CD14-positive monocyte (primary cell): ENCODE measurements at regions not wholly inside any gene's neighbourhood (a gene's known extent, or its start where the extent isn't known, plus 50 kb on each side); places are given as distances from the start of the nearest gene placed in this dataset.

Source experiments
- DNase-seq, 3 donors: peaks; one replicate each; pipeline ENCODE4 v3.0.0-alpha.2; 2011 to 2022
- H2AFZ ChIP-seq: 2 replicates; pipeline ENCODE4 v1.6.0; 2012; ENCODE audit warnings: mild to moderate bottlenecking, low read depth, low read length, inconsistent platforms; ENCODE audit not compliant: insufficient read depth, poor library complexity, severe bottlenecking
- H3K27ac ChIP-seq, 2 donors: 1 replicate in 1 of 2; 2 replicates in 1 of 2; pipeline ENCODE4 v1.5.1; 2012 to 2013; ENCODE audit warnings: low read length in 2 of 2, control low read depth in 1 of 2, inconsistent platforms in 1 of 2, low read depth in 1 of 2, mild to moderate bottlenecking in 1 of 2
- H3K27me3 ChIP-seq, 2 donors: one replicate each; pipeline versions ENCODE4 v1.6.0 to v1.6.1; 2011 to 2013; ENCODE audit warnings: low read length in 2 of 2; ENCODE audit not compliant: control insufficient read depth in 2 of 2, insufficient read depth in 2 of 2
- H3K36me3 ChIP-seq, 2 donors: replicated peaks in 1 of 2; 1 replicate in 1 of 2; 2 replicates in 1 of 2; pipeline versions ENCODE4 v1.5.1 to v1.6.1; 2012 to 2013; ENCODE audit warnings: low read length in 2 of 2, control low read depth in 1 of 2, inconsistent platforms in 1 of 2, mild to moderate bottlenecking in 1 of 2; ENCODE audit not compliant: insufficient read depth in 2 of 2, control insufficient read depth in 1 of 2
- H3K4me1 ChIP-seq, 2 donors: 1 replicate in 1 of 2; 2 replicates in 1 of 2; pipeline versions ENCODE4 v1.5.1 to v1.6.1; 2012 to 2013; ENCODE audit warnings: low read length in 2 of 2, control low read depth in 1 of 2, inconsistent platforms in 1 of 2, mild to moderate bottlenecking in 1 of 2, moderate library complexity in 1 of 2; ENCODE audit not compliant: insufficient read depth in 2 of 2, control insufficient read depth in 1 of 2
- H3K4me2 ChIP-seq: replicated peaks from 2 replicates; pipeline ENCODE3; 2012; ENCODE audit warnings: low read length, moderate library complexity, mild to moderate bottlenecking; ENCODE audit not compliant: poor library complexity, severe bottlenecking; ENCODE audit errors: extremely low read depth
- H3K4me3 ChIP-seq, 3 experiments: fragments of 200-600 bp in 1 of 3; sonication (generic) in 1 of 3; replicated peaks in 1 of 3; 1 replicate in 2 of 3; 2 replicates in 1 of 3; pipeline ENCODE4 v1.5.1; 2011 to 2013; ENCODE audit warnings: low read length in 3 of 3, mild to moderate bottlenecking in 3 of 3, control low read depth in 2 of 3, low read depth in 2 of 3, inconsistent platforms in 1 of 3, moderate library complexity in 1 of 3
- H3K79me2 ChIP-seq: 2 replicates; pipeline ENCODE4 v1.6.0; 2012; ENCODE audit warnings: mild to moderate bottlenecking, control low read depth, inconsistent platforms, low read length, moderate library complexity; ENCODE audit not compliant: insufficient read depth
- H3K9ac ChIP-seq: 2 replicates; pipeline ENCODE4 v1.6.0; 2017; ENCODE audit warnings: low read length, mild to moderate bottlenecking; ENCODE audit not compliant: insufficient read depth, poor library complexity, severe bottlenecking
- H3K9me3 ChIP-seq, 2 donors: replicated peaks in 1 of 2; 1 replicate in 1 of 2; 2 replicates in 1 of 2; pipeline versions ENCODE4 v1.5.1 to v1.6.1; 2012 to 2013; ENCODE audit warnings: low read length in 2 of 2, control low read depth in 1 of 2; ENCODE audit not compliant: control insufficient read depth in 1 of 2, insufficient read depth in 1 of 2
- H4K20me1 ChIP-seq: 2 replicates; pipeline ENCODE4 v1.6.0; 2012; ENCODE audit warnings: mild to moderate bottlenecking, low read length, control low read depth, moderate library complexity; ENCODE audit not compliant: insufficient read depth
- H3K27ac Mint-ChIP-seq, 7 donors: one replicate each; pipeline ENCODE4 v1.8.0; 2020; ENCODE audit warnings: mild to moderate bottlenecking in 7 of 7, mixed read lengths in 7 of 7, moderate library complexity in 6 of 7, inconsistent platforms in 2 of 7
- H3K27me3 Mint-ChIP-seq, 3 donors: one replicate each; pipeline ENCODE4 v1.8.0; 2021 to 2022; ENCODE audit warnings: low read depth in 3 of 3, mild to moderate bottlenecking in 3 of 3, mixed read lengths in 3 of 3, moderate library complexity in 3 of 3, inconsistent platforms in 1 of 3
- H3K36me3 Mint-ChIP-seq, 2 donors: one replicate each; pipeline ENCODE4 v1.8.0; 2020; ENCODE audit warnings: mixed read lengths in 2 of 2, inconsistent platforms in 1 of 2, mild to moderate bottlenecking in 1 of 2
- H3K4me1 Mint-ChIP-seq: one replicate; pipeline ENCODE4 v1.8.0; 2020; ENCODE audit warnings: mild to moderate bottlenecking, mixed read lengths
- H3K4me3 Mint-ChIP-seq, 2 donors: one replicate each; pipeline ENCODE4 v1.8.0; 2020; ENCODE audit warnings: mild to moderate bottlenecking in 2 of 2, mixed read lengths in 2 of 2, moderate library complexity in 1 of 2
- H3K9me3 Mint-ChIP-seq, 7 donors: one replicate each; pipeline ENCODE4 v1.8.0; 2020 to 2022; ENCODE audit warnings: mixed read lengths in 7 of 7, mild to moderate bottlenecking in 6 of 7, moderate library complexity in 6 of 7, inconsistent platforms in 2 of 7
- CTCF ChIP-seq: fragments of 200-600 bp; IDR thresholded peaks from one replicate; pipeline ENCODE4 v1.8.0; 2022; ENCODE audit warnings: antibody characterized with exemption, mild to moderate bottlenecking
- WGBS: methylation state at CpG from one replicate; pipeline ENCODE4 v1.1.5; 2013; ENCODE audit warnings: missing lambda C conversion rate; ENCODE audit not compliant: insufficient coverage; 5-methylcytosine and 5-hydroxymethylcytosine counted together
- intact Hi-C, 2 donors: fragments of 100-400 bp; cut with micrococcal nuclease; formaldehyde crosslinking; loops; one replicate each; pipeline versions ENCODE4 v1.15.0 to v1.15.1; 2023

- intact Hi-C loops: no loop called here
- no peak for TF ChIP-seq CTCF
- H3K9me3 ChIP-seq: no peaks in the 10 kb centered on the region
- H3K27ac ChIP-seq: no peak overlapping the region
- Mint-ChIP-seq H3K9me3 (peaks cover 0 to 7% (median 0%) of the 10 kb centered on the region in 7 donors), H3K27me3 (peaks cover 11 to 17% (median 13%) of the 10 kb centered on the region in 3 donors), H3K4me1 (no peaks in the 10 kb centered on the region), H3K36me3 (no peaks in the 10 kb centered on the region), H3K27ac (no peak overlapping the region), H3K4me3 (no peak overlapping the region)
- H3K4me1 ChIP-seq: no peaks in the 10 kb centered on the region
- H3K27me3 ChIP-seq: peaks cover 0 to 7% of the 10 kb centered on the region in 2 donors
- H4K20me1 ChIP-seq: no peaks in the 10 kb centered on the region
- no peak overlapping the region for H3K4me3 ChIP-seq
- no peak overlapping the region for H3K4me2 ChIP-seq
- DNase-seq: no peak
- H3K79me2 ChIP-seq: no peaks in the 10 kb centered on the region
- H3K36me3 ChIP-seq: no peaks in the 10 kb centered on the region
- H3K9ac ChIP-seq: no peak overlapping the region
- whole genome bisulfite sequencing: 94% methylated on average over 11 of the region's 20 CpGs
- no peak overlapping the region for H2AFZ ChIP-seq
Observed at GRCh38 chr2:23323917-23324680, 60.9 kb upstream of the KLHL29 start.

- Histone ChIP-seq H3K36me3 (no peaks in the 10 kb centered on the region), H3K4me2 (no peak overlapping the region), H3K79me2 (no peaks in the 10 kb centered on the region), H3K4me1 (no peaks in the 10 kb centered on the region), H3K9me3 (no peaks in the 10 kb centered on the region), H3K27me3 (no peaks in the 10 kb centered on the region), H3K27ac (no peak overlapping the region), H2AFZ (no peak overlapping the region), H3K4me3 (no peak overlapping the region), H3K9ac (no peak overlapping the region), H4K20me1 (no peaks in the 10 kb centered on the region)
- Mint-ChIP-seq H3K9me3 (peaks cover 0 to 4% (median 0%) of the 10 kb centered on the region in 7 donors), H3K4me1 (no peaks in the 10 kb centered on the region), H3K27ac (no peak overlapping the region), H3K27me3 (peaks cover 2 to 15% (median 7%) of the 10 kb centered on the region in 3 donors), H3K4me3 (no peak overlapping the region), H3K36me3 (no peaks in the 10 kb centered on the region)
- TF ChIP-seq CTCF: no peak
- no peak for DNase-seq
- intact Hi-C loops: no loop called here
- WGBS: 80% methylated on average over 4 of the region's 4 CpGs
Observed at GRCh38 chr2:23326330-23326729, 58.6 kb upstream of the KLHL29 start.
